Muscle layer of duodenum (tissue), 2 donors: ENCODE measurements at regions not wholly inside any gene's neighbourhood (a gene's known extent, or its start where the extent isn't known, plus 50 kb on each side); places are given as distances from the start of the nearest gene placed in this dataset.

Source experiments
- H3K27ac ChIP-seq: one replicate; pipeline ENCODE4 v1.7.0; 2013; ENCODE audit warnings: mild to moderate bottlenecking, low read length
- H3K27me3 ChIP-seq: one replicate; pipeline ENCODE4 v1.7.0; 2013; ENCODE audit warnings: low read depth, mild to moderate bottlenecking, control low read depth, low read length
- H3K36me3 ChIP-seq, 2 donors: one replicate each; pipeline ENCODE4 v1.7.0; 2013; ENCODE audit warnings: low read length in 2 of 2, control low read depth in 1 of 2, mild to moderate bottlenecking in 1 of 2; ENCODE audit not compliant: insufficient read depth in 2 of 2, control insufficient read depth in 1 of 2
- H3K4me1 ChIP-seq, 2 donors: one replicate each; pipeline ENCODE4 v1.7.0; 2013; ENCODE audit warnings: low read length in 2 of 2, mild to moderate bottlenecking in 2 of 2, control low read depth in 1 of 2, moderate library complexity in 1 of 2; ENCODE audit not compliant: insufficient read depth in 2 of 2, control insufficient read depth in 1 of 2
- H3K4me3 ChIP-seq, 2 donors: one replicate each; pipeline ENCODE4 v1.7.0; 2013; ENCODE audit warnings: low read length in 2 of 2, low read depth in 1 of 2, mild to moderate bottlenecking in 1 of 2
- H3K9me3 ChIP-seq, 2 donors: one replicate each; pipeline ENCODE4 v1.7.0; 2013; ENCODE audit warnings: low read length in 2 of 2, control low read depth in 1 of 2, mild to moderate bottlenecking in 1 of 2; ENCODE audit not compliant: control insufficient read depth in 1 of 2
- donor health status: healthy.

DNA sequence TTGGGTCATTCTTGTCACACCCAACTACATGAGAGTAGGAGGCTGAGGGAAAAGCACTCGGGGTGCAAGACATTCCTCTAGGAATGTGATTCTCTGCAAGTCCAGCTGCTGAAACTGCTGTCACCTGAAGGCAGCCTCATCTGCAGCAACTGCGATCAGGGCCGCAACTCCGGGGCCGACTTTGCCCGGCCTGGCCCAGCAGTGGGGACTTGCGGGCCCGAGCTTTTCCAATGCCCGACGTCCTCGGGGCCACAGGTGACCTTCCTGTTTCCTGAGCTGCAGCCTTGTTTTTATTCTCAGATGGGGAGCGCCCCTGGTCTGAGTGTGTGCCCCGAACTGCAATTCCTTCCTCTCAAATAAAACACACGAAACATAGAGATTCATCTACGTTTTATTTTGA is 104.7 kb upstream of the NKX1-1 start:
- Histone ChIP-seq H3K4me1 (no peaks in the 10 kb centered on the region), H3K36me3 (no peaks in the 10 kb centered on the region), H3K27ac (no peak overlapping the region), H3K4me3 (no peak overlapping the region), H3K27me3 (peaks cover 7% of the 10 kb centered on the region), H3K9me3 (no peaks in the 10 kb centered on the region)

DNA sequence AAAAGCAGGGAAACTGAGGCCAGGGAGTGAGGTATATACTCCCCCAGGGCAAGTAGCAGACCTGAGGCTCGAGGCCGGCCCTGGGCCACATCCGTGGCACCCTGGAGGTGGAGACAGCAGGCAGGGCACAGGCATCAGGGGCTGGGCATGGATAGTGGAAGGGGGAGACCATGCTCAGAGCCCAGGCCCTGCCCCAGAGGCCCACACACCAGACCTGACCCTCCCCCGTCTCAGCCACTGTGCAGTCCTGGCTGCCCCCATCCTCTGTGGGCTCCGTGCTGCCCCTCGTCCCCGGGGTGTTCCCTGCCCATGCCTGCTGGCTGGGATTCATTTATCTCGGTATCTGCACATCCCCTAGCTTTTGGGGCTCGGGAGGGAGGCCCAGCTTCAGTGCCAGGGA is 103.1 kb upstream of the NKX1-1 start:
- no peak overlapping the region for H3K4me3 ChIP-seq
- H3K9me3 ChIP-seq, result no peaks in the 10 kb centered on the region
- no peak overlapping the region for H3K27ac ChIP-seq
- no peaks in the 10 kb centered on the region for H3K4me1 ChIP-seq
- peaks cover 7% of the 10 kb centered on the region for H3K27me3 ChIP-seq
- H3K36me3 ChIP-seq, result no peaks in the 10 kb centered on the region

DNA sequence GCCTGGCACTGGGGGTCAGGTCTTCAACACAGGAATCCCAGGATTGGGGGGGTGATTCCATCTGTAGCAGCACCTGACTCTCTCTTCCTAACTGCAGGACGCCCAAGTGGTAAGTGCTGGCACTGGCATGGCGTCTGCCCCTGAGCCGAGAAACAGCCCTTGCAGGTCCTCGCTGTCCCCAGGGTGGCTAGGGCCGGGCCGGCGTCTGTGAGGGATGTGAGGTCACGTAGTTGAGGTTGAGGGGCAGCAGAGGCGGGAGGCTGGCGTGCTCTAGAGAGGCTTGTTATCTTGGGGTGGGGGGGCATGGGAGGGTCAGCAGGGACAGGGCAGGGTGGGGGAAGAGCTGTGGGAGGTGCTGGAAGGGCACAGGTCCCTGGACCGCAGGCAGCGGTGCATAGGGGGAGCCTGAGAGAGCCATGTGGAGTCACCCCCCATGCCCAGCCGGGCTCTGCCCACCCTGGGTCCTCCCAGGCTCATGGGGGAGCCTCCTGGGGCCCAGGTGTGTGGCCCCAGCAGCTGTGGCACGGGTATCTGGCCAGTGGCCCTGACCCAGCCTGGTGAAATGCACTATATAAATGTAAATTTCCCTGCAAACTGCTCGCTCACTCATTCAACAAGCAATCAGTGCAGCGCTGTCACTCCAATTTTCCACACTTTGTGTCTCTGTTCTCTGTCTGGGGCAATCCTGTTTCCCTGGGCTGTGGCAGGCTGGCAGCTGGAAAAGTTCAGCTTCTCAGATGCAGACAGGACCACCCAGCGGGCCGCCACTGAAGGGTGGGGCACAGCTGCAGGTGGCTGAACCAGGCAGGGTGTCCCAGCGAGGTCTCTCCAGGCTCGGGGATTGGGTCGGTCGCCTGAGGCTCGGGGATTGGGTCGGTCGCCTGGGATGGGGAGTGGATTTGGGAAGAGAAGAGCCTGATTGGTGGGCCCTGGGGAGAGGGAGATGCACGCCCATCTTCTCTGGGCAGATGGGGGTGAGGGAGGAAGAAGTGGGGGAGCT is 102.2 kb upstream of the NKX1-1 start:
- Histone ChIP-seq H3K9me3 (no peaks in the 10 kb centered on the region), H3K27ac (no peak overlapping the region), H3K27me3 (no peaks in the 10 kb centered on the region), H3K4me1 (no peaks in the 10 kb centered on the region), H3K36me3 (no peaks in the 10 kb centered on the region), H3K4me3 (no peak overlapping the region)

DNA sequence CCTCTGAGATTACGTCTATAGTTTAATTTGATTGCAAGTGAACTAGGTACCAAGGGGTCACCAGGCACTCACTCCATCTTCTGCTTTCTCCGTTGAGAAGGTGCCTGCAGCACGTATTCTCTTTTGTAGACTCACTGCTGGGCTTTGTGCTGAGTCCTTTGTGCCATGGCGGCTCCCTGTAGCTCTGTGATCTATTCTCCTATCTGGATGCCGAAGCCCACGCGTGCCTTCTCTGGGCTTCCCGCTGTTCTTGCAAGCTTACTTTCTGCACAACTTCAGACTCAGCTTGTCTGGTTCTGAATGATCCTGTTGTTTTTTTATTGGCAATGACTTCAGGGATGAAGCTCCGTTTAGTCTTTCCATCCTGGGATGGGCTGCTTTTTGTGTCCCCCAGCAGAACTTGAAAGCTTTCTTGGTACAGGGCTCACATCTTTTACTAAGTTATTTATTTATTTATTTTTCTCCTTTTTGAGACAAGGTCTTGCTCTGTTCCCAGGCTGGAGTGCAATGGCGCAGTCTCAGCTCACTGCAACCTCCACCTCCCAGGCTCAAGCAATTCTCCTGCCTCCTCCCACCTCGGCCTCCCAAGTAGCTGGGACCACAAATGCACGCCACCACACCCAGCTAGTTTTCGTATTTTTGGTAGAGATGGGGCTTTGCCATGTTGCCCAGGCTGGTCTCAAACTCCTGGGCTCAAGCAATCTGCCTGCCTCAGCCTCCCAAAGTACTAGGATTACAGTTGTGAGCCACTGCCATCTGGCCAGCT is 100.9 kb upstream of the NKX1-1 start:
- Histone ChIP-seq H3K4me1 (no peaks in the 10 kb centered on the region), H3K27me3 (no peaks in the 10 kb centered on the region), H3K9me3 (no peaks in the 10 kb centered on the region), H3K36me3 (no peaks in the 10 kb centered on the region), H3K27ac (no peak overlapping the region), H3K4me3 (no peak overlapping the region)

DNA sequence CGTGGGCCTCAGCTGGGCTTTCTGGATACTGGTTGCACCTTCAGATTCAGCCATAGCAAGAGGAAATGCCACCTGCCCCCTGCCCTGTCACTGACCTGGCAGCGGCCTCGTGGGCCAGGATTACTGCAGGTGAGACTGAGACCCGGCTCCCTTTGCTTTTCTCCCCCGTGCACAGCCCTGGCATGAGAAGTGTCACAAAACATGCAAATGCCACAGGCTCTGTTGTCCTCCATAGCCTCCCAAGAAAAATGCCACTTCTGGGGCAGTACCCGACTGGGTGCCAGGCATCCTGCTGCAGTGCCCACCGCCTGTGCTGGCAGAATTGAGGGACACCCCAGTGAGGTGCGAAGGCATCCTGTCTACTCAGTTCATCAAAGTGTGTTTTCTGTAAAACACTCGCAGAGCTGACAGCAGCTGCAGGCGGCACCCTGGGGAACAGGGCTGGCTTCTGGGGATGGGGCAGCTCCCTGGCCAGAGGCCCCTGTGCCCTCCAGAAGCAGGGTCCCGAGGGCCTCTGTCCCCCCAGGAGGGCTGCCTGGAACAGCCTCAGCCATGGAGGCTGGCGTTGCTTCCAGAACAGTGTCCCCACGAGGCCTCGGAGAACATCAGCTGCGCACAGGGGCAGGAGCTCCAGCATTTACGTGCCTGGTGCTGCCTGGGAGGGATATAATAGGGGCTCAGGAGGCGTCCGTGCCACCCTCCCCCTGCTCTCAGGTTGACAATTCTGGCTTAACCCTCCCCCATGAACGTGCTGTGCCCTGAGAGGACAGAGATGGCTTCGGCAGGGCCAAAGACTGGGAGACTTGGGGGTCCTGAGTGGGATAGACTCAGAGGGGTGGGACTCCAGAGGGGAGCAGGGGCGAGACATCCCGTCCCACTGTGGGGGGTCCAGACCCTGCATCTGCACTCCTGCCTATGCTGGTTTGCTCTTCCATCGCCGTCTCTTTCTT is 99.5 kb upstream of the NKX1-1 start:
- H3K4me3 ChIP-seq, result no peak overlapping the region
- no peaks in the 10 kb centered on the region for H3K4me1 ChIP-seq
- no peak overlapping the region for H3K27ac ChIP-seq
- H3K9me3 ChIP-seq, result no peaks in the 10 kb centered on the region
- H3K27me3 ChIP-seq, result no peaks in the 10 kb centered on the region
- H3K36me3 ChIP-seq, result no peaks in the 10 kb centered on the region

DNA sequence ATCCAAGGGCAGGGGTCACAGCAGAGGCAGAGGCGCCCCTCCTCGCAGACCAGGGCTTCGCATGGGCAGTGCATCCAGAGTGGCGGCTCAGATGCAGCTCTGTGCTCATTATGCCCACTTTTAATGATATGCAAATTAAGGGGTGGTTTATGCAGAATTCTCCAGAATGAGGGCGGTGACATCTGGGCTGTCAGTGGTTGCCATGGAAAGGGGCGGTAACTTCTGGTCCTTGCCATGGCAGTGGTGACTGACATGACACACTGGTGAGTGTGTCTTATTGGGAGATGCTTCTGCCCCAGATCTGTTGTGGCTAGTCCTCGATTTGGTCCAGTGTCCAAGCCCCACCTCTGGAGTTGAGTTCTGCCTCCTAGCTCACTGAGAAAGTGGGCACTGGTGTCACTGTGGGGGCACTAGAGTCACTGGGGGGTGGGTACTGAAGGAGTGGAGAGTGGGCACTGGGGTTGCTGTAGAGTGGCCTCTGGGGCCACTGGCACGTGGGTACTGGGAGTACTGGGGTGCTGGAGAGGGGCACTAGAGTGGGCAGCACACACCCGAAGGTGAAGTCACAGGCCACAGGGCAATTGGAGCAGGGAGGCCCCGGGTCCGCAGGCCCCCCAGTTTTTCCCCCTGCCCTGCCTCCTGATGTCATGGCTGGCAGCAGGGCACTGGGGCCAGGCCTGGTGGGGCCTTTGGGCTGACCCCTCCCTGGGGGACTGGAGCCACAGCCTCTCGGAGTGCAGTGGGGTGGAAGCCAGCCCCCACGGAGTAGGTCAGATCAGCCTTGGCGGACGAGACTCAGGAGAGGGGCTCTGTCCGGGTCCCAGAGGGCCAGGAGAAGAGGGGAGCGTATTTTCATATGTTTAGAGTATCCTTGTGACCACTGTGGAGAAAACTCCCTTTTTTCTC is 98.6 kb upstream of the NKX1-1 start:
- H3K4me1 ChIP-seq, result no peaks in the 10 kb centered on the region
- H3K27me3 ChIP-seq, result no peaks in the 10 kb centered on the region
- H3K36me3 ChIP-seq, result no peaks in the 10 kb centered on the region
- no peaks in the 10 kb centered on the region for H3K9me3 ChIP-seq
- H3K4me3 ChIP-seq, result no peak overlapping the region
- no peak overlapping the region for H3K27ac ChIP-seq

DNA sequence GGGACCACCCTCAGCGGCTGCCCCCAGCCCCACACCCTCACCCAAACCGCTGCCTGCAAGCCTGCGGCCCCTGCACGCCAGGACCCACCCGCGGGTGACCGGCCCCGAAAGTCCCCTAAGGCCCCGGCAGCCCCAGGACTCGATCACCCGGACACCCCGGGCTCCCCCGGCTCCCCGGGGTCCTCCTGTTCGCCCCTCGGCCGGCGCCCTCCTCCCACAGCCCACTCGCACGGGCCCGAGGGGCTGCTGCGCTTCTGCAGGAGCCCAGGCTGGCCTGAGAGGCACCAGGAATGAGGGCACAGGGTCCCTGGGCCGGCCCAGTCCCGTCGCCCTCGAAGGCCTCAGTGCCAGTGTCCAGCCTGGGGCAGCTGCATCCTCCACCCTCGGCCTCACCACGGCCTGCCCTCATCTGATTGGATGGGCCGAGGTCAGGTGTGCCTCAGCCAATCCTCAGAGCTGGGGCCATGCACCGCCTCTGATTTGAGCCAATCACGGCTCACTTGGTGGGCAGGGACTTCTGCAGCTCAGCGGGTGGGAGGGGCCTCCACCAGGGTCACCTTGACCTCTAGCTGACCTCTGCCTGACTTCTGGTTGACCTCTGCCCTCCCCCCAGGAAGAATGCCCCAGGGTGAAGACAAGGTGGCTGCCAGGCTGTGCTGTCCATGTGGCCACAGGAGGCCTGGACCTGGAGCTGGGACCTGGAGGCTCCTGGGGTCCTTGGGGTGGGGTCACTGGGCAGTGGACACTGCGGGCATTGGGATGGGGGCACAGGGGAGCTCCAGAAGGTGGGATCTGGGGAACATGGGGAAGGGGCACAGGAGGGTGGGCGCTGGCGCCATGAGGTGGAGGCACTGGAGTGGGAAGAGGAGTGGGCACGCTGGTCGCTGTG is 97.6 kb upstream of the NKX1-1 start:
- Histone ChIP-seq H3K27ac (no peak overlapping the region), H3K27me3 (no peaks in the 10 kb centered on the region), H3K4me3 (no peak overlapping the region), H3K4me1 (no peaks in the 10 kb centered on the region), H3K36me3 (no peaks in the 10 kb centered on the region), H3K9me3 (no peaks in the 10 kb centered on the region)

DNA sequence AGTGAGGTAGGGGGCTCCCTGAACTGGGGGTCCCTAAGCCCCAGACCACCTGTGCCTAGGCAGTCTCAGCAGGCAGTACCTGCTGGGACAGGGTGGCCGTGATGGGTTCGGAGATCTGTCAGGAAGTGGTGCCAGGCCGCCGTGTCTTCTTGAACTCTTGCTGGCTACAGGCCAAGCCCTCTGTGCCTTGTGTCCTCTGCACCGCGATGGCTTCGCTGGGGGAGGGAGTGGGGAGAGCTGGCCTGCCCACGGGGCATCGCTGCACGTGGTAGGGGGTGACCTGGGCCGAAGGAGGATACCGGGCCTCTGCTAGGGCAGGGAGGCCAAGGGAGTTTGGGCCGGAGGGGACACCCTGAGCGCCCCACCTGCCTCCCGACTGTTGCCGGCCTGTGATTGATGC is 96.7 kb upstream of the NKX1-1 start:
- Histone ChIP-seq H3K9me3 (no peaks in the 10 kb centered on the region), H3K27me3 (no peaks in the 10 kb centered on the region), H3K36me3 (no peaks in the 10 kb centered on the region), H3K4me1 (no peaks in the 10 kb centered on the region), H3K27ac (no peak overlapping the region), H3K4me3 (no peak overlapping the region)

DNA sequence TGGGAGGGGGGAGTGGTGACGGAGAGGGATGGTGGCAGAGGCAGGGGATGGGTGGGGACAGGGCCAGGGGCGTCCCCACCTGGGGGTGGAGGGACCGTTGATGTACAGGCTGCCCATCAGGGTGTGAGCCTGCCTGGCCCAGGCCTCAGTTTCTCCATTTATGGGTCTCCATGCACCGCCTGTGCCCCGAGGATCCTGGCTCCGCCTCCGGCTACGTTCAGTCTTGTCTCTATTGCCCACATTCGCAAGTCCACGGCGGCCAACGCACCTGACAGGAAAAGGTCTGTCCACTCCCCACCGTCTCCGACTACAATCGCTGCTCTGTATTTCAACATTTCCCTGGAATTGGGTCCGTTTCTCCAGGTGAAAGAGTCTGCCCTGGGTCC is 96.3 kb upstream of the NKX1-1 start:
- Histone ChIP-seq H3K9me3 (no peaks in the 10 kb centered on the region), H3K27ac (no peak overlapping the region), H3K4me1 (no peaks in the 10 kb centered on the region), H3K4me3 (no peak overlapping the region), H3K36me3 (no peaks in the 10 kb centered on the region), H3K27me3 (no peaks in the 10 kb centered on the region)
